ENCODE measurements at regions not wholly inside any gene's neighbourhood (a gene's known extent, or its start where the extent isn't known, plus 50 kb on each side); places are given as distances from the start of the nearest gene placed in this dataset.

DNA sequence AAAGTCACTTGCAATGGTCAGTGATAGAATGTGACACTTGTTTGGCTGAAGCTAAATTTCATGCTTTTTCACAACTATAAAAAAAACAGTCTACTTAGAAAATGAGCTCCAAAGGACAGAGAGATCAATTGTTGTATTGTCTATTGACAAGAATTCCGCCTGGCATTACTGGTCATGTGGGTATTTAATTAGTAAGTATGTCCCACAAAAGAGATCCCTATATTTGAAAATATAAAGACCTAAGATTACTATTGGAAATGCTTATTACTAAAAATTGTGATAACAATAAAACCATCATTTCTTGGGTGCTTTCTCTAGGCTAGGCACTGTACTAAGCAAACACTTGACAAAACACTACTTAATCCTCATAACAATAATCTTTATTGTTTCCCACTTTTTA is 745.2 kb upstream of the C9orf72 start:
- ATAC-seq (ENCODE audit: low FRiP score) (no peak), DNase-seq (ENCODE audit: low spot score) (no peak)
- TF ChIP-seq, protein P1, sequence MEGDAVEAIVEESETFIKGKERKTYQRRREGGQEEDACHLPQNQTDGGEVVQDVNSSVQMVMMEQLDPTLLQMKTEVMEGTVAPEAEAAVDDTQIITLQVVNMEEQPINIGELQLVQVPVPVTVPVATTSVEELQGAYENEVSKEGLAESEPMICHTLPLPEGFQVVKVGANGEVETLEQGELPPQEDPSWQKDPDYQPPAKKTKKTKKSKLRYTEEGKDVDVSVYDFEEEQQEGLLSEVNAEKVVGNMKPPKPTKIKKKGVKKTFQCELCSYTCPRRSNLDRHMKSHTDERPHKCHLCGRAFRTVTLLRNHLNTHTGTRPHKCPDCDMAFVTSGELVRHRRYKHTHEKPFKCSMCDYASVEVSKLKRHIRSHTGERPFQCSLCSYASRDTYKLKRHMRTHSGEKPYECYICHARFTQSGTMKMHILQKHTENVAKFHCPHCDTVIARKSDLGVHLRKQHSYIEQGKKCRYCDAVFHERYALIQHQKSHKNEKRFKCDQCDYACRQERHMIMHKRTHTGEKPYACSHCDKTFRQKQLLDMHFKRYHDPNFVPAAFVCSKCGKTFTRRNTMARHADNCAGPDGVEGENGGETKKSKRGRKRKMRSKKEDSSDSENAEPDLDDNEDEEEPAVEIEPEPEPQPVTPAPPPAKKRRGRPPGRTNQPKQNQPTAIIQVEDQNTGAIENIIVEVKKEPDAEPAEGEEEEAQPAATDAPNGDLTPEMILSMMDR (IDR thresholded peaks at IDR 0.05) = no peak

DNA sequence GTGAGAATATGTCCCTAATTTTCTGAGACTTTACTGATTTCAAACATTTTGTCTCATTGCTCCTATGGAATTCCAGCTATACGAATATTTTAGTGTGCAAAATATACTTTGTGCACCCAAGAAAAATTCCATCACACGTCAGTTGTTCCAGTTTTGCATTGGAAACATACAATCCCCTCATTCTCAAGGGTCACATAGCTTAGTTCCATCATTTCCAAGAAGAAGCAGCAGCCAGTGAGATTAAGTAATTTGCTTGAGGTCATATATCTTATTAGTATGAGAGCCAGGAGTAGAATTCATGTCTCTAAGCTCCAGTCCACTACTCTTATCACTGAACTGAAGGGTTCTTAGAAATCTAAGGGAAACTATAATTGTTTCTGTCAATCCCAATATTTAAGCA is 746.7 kb upstream of the C9orf72 start:
- TF ChIP-seq, protein P1 (IDR thresholded peaks at IDR 0.05) = no peak
- no peak for DNase-seq (ENCODE audit: low spot score)
- ATAC-seq (ENCODE audit: low FRiP score) = no peak

DNA sequence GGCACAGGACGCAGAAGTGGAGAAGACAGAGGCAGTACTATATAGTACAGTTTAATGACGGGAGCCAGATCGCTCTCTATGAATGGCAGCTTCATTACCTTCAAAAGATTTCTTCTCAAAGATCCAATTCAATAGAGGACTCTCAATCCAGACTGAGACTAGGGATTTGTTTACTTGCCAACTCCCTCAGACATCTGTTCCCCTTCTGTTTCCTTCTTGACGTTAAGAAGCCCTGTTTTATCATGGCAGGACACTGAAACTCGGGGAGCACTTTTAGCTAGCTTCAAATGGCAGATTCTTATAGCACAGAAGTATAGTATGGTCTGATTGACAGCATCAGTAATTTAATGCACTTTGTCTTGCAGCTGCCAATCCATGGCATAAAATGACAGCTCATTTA is 747.3 kb upstream of the C9orf72 start:
- DNase-seq (ENCODE audit: low spot score) (no peak), ATAC-seq (ENCODE audit: low FRiP score) (no peak)
- TF ChIP-seq, protein P1 (IDR thresholded peaks at IDR 0.05) = no peak

DNA sequence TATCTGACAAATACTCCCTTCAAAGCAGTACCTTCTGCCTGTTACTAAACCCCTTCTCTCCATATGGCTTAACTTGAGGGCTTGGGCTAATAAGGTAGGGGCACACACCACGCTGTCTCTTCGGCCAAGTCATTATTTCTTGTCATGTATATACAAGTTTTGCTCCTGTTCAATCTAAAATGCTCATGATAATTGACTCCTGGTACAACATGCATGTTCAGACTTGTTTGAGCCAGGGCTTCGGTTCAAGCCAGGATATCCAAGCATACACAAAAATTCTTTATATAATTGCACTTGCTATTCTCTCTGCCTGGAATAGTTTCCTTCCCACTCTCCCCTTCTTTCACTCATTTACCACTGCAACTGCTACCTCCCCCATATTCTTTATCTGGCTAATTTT is 756.0 kb upstream of the C9orf72 start:
- ATAC-seq (ENCODE audit: low FRiP score) (no peak), DNase-seq (ENCODE audit: low spot score) (no peak)
- TF ChIP-seq, protein P1 (IDR thresholded peaks at IDR 0.05) = no peak

DNA sequence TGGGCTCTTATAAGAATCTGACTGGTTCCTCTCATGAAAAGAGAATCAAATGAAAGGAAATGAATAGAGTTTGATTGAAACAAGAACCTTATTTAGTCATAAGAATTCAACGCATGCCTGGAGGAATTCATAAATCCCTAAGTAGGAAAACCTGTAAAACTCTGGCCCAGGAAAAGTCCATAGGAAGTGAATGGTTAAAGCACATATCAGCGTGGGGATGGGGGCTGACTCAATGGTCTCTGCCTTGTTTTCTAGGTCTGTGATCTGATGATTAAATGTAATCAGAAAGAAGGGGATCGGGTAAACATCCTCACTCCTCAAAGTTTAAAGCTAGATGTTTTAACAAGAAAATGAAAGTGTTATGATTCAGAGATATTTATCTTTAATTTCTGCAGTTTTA is 759.4 kb upstream of the C9orf72 start:
- DNase-seq (ENCODE audit: low spot score) (no peak), ATAC-seq (ENCODE audit: low FRiP score) (no peak)
- TF ChIP-seq, protein P1 (IDR thresholded peaks at IDR 0.05) = no peak

DNA sequence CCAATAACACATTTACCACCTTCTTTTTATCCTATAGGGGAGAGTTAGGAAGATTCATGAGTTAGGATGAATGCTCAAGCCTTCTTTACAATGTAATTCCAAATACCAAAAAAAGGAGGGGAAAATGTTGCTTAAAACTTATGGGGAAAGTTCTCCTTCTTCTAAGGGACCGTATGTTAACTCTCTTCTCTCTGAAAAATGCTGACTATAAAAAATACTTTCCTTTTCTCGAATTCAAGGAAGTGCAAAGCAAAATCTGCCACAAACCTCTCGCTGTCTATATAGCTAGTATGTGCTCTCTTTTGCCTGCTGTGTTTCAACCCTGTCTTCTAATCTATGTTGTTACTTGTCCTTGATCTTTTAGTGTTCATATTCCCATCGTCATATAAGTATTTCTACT is 768.6 kb upstream of the C9orf72 start:
- DNase-seq (ENCODE audit: low spot score) (no peak), ATAC-seq (ENCODE audit: low FRiP score) (no peak)
- TF ChIP-seq, protein P1 (IDR thresholded peaks at IDR 0.05) = no peak

DNA sequence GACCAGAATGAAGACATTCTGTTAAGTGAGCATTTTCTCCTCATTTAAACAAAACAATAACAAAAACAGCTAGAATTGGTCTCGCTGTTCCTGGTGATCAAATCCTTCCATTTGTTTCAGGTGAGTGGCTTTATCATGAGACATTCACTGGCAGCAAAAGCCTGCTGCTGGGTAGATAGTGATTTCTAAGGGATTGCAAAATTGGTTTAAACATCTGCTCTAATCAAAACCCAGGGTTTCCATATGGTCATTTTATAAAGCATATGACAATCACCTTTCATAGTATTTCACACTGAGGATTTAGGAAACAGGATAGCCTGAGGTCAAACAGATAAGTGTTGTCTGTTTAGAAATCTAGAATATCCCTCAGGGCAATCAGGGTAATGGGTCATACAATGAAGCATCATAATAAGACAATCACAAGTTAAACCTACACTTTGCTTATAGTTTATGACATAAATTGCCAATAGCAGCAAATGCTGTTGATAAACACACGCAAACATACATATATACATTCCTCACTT is 769.6 kb upstream of the C9orf72 start:
- TF ChIP-seq, protein P1 (IDR thresholded peaks at IDR 0.05) = no peak
- DNase-seq (ENCODE audit: low spot score) (no peak), ATAC-seq (ENCODE audit: low FRiP score) (no peak)
